Heart left ventricle (tissue), 13 donors: ENCODE measurements at regions not wholly inside any gene's neighbourhood (a gene's known extent, or its start where the extent isn't known, plus 50 kb on each side); places are given as distances from the start of the nearest gene placed in this dataset.

Experiments
- CTCF ChIP-seq, 12 donors: fragments of 200-600 bp; sonication (generic) in 4 of 12; IDR thresholded peaks; one replicate each; pipeline versions ENCODE4 v1.5.0 to v1.8.0; 2018 to 2022; ENCODE audit warnings: antibody characterized with exemption in 12 of 12, mild to moderate bottlenecking in 5 of 12
- POLR2A ChIP-seq, 2 donors: fragments of 450-650 bp; IDR thresholded peaks; one replicate each; pipeline ENCODE4 v1.6.1; 2017; ENCODE audit warnings: antibody characterized with exemption in 2 of 2, mild to moderate bottlenecking in 2 of 2, moderate library complexity in 2 of 2
- donor health status: ischemic (EF 13 %, LVEDD 7.1; RV severe dilation, severe dysfunction).
- donor health status: DM: no; HTN: yes; CAD: no.
- donor health status: DM: no; HTN: no; CAD: no.
- donor health status: ischemic (EF 25% LVEDD 6.9; RV normal size, moderate dysfunction).
- donor health status: ischemic (EF 25% LVEDD 5.7; RV mildly dilated, moderate dysfunction).
- donor health status: ischemic (EF 35%, LVEDD 5.7; RV mildly dilated, moderate dysfunction).
- donor health status: nonischemic (EF 11% LVEDD 7.7; RV severe dilation, severe dysfunction).
- donor health status: DM: yes; HTN: yes; CAD: no.
- donor health status: PGD.
- donor health status: ischemic (EF 29% LVEDD 5.4; RV normal size, mild dysfunction).
- donor health status: nonischemic (EF 23%, LVEDD 6.1; RV moderate dilation, normal function).

GRCh38 chr3:127040216-127040615 is 57.3 kb downstream of the PLXNA1 start:
- TF ChIP-seq CTCF (IDR thresholded peaks at IDR 0.05) (no peak), POLR2A (IDR thresholded peaks at IDR 0.05) (no peak)
